SK-N-SH (cell line): ENCODE measurements at regions not wholly inside any gene's neighbourhood (a gene's known extent, or its start where the extent isn't known, plus 50 kb on each side); places are given as distances from the start of the nearest gene placed in this dataset.
"Not testable (repeated sequence)": the region's sequence is repeated elsewhere in the genome, so short reads cannot be mapped to it uniquely, and the experiment has no call there.

ENCODE experiments used
- EP300 ChIP-seq, 2 experiments: IDR thresholded peaks; 2 replicates each; pipeline versions ENCODE4 v1.4.0 to v1.6.1; 2012; ENCODE audit warnings: borderline replicate concordance in 1 of 2, low read depth in 1 of 2, low read length in 1 of 2
- EZH2phosphoT487 ChIP-seq: fragments of 200-600 bp; sonication (generic); IDR thresholded peaks from 2 replicates; pipeline ENCODE4 v1.6.1; 2017; ENCODE audit warnings: low read depth, mixed run types, mild to moderate bottlenecking, antibody characterized with exemption, moderate library complexity, borderline replicate concordance
- GABPA ChIP-seq: IDR thresholded peaks from 2 replicates; pipeline ENCODE4 v1.4.0; 2012; ENCODE audit warnings: low read depth, mild to moderate bottlenecking
- POLR2AphosphoS5 ChIP-seq: IDR thresholded peaks from 2 replicates; pipeline ENCODE4 v1.6.1; 2012; ENCODE audit warnings: low read depth, low read length
- SMC3 ChIP-seq: IDR thresholded peaks from 2 replicates; pipeline ENCODE4 v1.6.1; 2012; ENCODE audit warnings: low read depth, low read length, improper control_type of control experiment
- YY1 ChIP-seq: IDR thresholded peaks from 2 replicates; pipeline ENCODE4 v1.4.0; 2012; ENCODE audit warnings: low read depth, mild to moderate bottlenecking
- TF ChIP-seq, protein P1 (sequence below): IDR thresholded peaks from 2 replicates; pipeline ENCODE4 v1.6.1; 2012; ENCODE audit warnings: mild to moderate bottlenecking, low read depth, low read length, moderate library complexity
- TF ChIP-seq, protein P2 (sequence below): fragments of 200-600 bp; sonication (generic); IDR thresholded peaks from 2 replicates; pipeline ENCODE4 v1.6.1; 2017; ENCODE audit warnings: antibody characterized with exemption, mild to moderate bottlenecking, moderate library complexity

DNA sequence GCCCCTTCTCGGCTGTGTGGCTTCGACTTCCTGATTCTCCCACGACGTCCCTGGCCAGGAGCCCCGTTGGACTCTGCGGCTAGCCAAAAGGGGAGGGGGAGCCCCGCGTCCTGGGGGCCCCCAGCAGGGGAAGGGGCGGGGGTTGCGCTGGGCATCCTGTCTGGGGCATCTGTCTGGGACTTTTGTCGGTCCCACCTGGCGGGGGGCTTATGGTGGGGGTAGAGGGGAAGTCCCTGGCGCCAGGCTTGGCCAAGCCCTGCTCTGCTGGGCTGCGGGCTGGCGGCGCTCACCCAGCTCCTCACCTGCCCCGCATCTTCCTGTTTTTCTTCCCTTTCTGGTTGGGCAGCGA is 142.7 kb upstream of the EEF2KMT start:
- TF ChIP-seq, protein P1, sequence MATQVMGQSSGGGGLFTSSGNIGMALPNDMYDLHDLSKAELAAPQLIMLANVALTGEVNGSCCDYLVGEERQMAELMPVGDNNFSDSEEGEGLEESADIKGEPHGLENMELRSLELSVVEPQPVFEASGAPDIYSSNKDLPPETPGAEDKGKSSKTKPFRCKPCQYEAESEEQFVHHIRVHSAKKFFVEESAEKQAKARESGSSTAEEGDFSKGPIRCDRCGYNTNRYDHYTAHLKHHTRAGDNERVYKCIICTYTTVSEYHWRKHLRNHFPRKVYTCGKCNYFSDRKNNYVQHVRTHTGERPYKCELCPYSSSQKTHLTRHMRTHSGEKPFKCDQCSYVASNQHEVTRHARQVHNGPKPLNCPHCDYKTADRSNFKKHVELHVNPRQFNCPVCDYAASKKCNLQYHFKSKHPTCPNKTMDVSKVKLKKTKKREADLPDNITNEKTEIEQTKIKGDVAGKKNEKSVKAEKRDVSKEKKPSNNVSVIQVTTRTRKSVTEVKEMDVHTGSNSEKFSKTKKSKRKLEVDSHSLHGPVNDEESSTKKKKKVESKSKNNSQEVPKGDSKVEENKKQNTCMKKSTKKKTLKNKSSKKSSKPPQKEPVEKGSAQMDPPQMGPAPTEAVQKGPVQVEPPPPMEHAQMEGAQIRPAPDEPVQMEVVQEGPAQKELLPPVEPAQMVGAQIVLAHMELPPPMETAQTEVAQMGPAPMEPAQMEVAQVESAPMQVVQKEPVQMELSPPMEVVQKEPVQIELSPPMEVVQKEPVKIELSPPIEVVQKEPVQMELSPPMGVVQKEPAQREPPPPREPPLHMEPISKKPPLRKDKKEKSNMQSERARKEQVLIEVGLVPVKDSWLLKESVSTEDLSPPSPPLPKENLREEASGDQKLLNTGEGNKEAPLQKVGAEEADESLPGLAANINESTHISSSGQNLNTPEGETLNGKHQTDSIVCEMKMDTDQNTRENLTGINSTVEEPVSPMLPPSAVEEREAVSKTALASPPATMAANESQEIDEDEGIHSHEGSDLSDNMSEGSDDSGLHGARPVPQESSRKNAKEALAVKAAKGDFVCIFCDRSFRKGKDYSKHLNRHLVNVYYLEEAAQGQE: not testable (repeated sequence)
- not testable (repeated sequence) for TF ChIP-seq EZH2phosphoT487; EP300 (IDR thresholded peaks at IDR 0.05; ENCODE audit: borderline replicate concordance in 1 of 2, low read depth in 1 of 2, low read length in 1 of 2); GABPA; SMC3; POLR2AphosphoS5; YY1
- TF ChIP-seq, protein P2, sequence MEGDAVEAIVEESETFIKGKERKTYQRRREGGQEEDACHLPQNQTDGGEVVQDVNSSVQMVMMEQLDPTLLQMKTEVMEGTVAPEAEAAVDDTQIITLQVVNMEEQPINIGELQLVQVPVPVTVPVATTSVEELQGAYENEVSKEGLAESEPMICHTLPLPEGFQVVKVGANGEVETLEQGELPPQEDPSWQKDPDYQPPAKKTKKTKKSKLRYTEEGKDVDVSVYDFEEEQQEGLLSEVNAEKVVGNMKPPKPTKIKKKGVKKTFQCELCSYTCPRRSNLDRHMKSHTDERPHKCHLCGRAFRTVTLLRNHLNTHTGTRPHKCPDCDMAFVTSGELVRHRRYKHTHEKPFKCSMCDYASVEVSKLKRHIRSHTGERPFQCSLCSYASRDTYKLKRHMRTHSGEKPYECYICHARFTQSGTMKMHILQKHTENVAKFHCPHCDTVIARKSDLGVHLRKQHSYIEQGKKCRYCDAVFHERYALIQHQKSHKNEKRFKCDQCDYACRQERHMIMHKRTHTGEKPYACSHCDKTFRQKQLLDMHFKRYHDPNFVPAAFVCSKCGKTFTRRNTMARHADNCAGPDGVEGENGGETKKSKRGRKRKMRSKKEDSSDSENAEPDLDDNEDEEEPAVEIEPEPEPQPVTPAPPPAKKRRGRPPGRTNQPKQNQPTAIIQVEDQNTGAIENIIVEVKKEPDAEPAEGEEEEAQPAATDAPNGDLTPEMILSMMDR: not testable (repeated sequence)
